ENCODE measurements at regions not wholly inside any gene's neighbourhood (a gene's known extent, or its start where the extent isn't known, plus 50 kb on each side); places are given as distances from the start of the nearest gene placed in this dataset.

GRCh38 chr9:80554301-80554700, 982.5 kb downstream of the TLE4 start:
- WGBS (ENCODE audit: extremely low coverage, insufficient read length, low lambda C conversion rate): no CpG with 5 or more reads among the region's 3 CpGs
- no peaks in the 10 kb centered on the region for H3K9me3 ChIP-seq (ENCODE audit: control insufficient read depth, low read depth, low read length)
- H2AFZ ChIP-seq (ENCODE audit: low read length): no peak overlapping the region
- H3K4ac ChIP-seq (ENCODE audit: low read depth, low read length): no peak overlapping the region
- no peak overlapping the region for H3K18ac ChIP-seq (ENCODE audit: insufficient read length, low read depth, low read length)
- no peak overlapping the region for H3K4me2 ChIP-seq (ENCODE audit: insufficient read depth, insufficient read length, low read length)
- H3K23me2 ChIP-seq (ENCODE audit: insufficient read length, low read depth, low read length, poor library complexity, severe bottlenecking): no peaks in the 10 kb centered on the region
- no peak overlapping the region for H3K23ac ChIP-seq (ENCODE audit: insufficient read length, low read depth, low read length)
- H3K9me3 Mint-ChIP-seq: no peaks in the 10 kb centered on the region
- no peak overlapping the region for H3K27ac ChIP-seq (ENCODE audit: insufficient read length, low read depth, low read length)
- no peak for DNase-seq
- H2BK12ac ChIP-seq (ENCODE audit: insufficient read length, low read depth, low read length): no peak overlapping the region
- H3K4me1 Mint-ChIP-seq: no peaks in the 10 kb centered on the region; a peak in 1 of 4 replicates
- H3K14ac ChIP-seq (ENCODE audit: insufficient read depth, low read length): no peak overlapping the region
- H2AK5ac ChIP-seq (ENCODE audit: insufficient read length, low read length): no peak overlapping the region
- no peak overlapping the region for H3K4me3 Mint-ChIP-seq
- no peak overlapping the region for H4K8ac ChIP-seq (replicated peaks; ENCODE audit: insufficient read length, low read depth, low read length)
- no peak overlapping the region for H3K56ac ChIP-seq (ENCODE audit: insufficient read length, low read depth, low read length)
- no peak overlapping the region for H3K27ac Mint-ChIP-seq
- H3K27me3 Mint-ChIP-seq (ENCODE audit: low read depth): no peaks in the 10 kb centered on the region
- no peaks in the 10 kb centered on the region for H3K4me1 ChIP-seq (ENCODE audit: insufficient read depth, low read length)
- no peak overlapping the region for H4K5ac ChIP-seq (ENCODE audit: insufficient read length, low read depth, low read length)
- no peaks in the 10 kb centered on the region for H3K36me3 Mint-ChIP-seq (ENCODE audit: insufficient read depth in 1 of 3, low read depth in 3 of 3)
- H4K20me1 ChIP-seq (ENCODE audit: control insufficient read depth, insufficient read depth, insufficient read length): no peaks in the 10 kb centered on the region
- no peak overlapping the region for H3T11ph ChIP-seq (ENCODE audit: low read length)
- H2BK20ac ChIP-seq (ENCODE audit: low read depth, low read length, poor library complexity, severe bottlenecking): no peak overlapping the region
- no peak for TF ChIP-seq CTCF (conservative IDR thresholded peaks at IDR 0.05)
- H3K9ac ChIP-seq (ENCODE audit: extremely low read depth, insufficient read length, low read length): no peak overlapping the region
- H3K27me3 ChIP-seq (ENCODE audit: insufficient read depth, low read length): no peaks in the 10 kb centered on the region
- no peaks in the 10 kb centered on the region for H3K79me2 ChIP-seq (ENCODE audit: insufficient read depth, low read length)
- no peak overlapping the region for H2BK120ac ChIP-seq (ENCODE audit: low read depth, low read length, poor library complexity, severe bottlenecking)
- H2BK5ac ChIP-seq (ENCODE audit: insufficient read length, low read length): no peak overlapping the region
- no peak overlapping the region for H2BK15ac ChIP-seq (ENCODE audit: low read depth, low read length)
- H4K91ac ChIP-seq (ENCODE audit: insufficient read length, low read depth, low read length): no peak overlapping the region
- no peaks in the 10 kb centered on the region for H3K79me1 ChIP-seq (ENCODE audit: insufficient read depth, low read depth, low read length, poor library complexity, severe bottlenecking)

Measured in H9 (cell line).